ENCODE measurements at regions not wholly inside any gene's neighbourhood (a gene's known extent, or its start where the extent isn't known, plus 50 kb on each side); places are given as distances from the start of the nearest gene placed in this dataset.

DNA sequence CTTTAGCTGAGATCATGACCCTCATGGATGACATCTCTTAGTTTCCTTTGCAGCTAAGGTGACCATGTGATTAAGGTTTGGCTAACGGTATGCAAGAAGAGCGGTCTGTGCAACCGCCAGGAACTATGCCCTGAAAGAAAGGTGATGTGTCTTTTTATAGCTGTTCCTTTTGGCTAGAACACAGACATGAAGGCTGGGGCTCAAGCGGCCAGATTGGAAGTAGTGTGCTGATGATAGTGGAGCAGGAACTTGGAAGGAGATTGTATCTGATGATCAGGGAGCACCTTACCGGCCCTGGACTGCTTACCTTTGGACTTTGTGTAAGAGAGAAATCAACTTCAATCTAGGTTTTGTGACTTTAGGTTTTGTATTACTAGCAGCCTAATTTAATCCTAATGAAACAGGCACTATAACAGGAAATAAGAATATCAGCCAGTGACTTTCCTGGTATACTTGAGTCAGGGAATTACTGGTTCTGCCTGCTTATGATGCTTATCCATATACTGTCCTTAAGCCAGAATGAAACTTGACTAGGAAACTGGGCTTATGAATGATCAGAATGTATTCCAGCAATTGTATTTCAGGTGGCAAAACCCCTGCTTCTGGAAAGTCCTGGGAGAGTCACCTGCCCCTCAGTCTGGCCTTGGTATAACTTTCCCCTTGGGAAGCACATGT, 164.3 kb upstream of the LRIG1 start:
- H3K4me2 ChIP-seq (ENCODE audit: low read length), result no peak overlapping the region
- H3K27ac ChIP-seq (ENCODE audit: low read depth, low read length), result no peak overlapping the region
- ATAC-seq (no peak), DNase-seq (ENCODE audit: low read depth, low spot score) (no peak)
- H3K36me3 ChIP-seq (ENCODE audit: control insufficient read depth in 1 of 2, insufficient read depth in 2 of 2, low read length in 2 of 2), result no peaks in the 10 kb centered on the region
- intact Hi-C loops (cut with micrococcal nuclease), result no loop called here
- H4K20me1 ChIP-seq (ENCODE audit: insufficient read depth), result no peaks in the 10 kb centered on the region
- H3K9me3 ChIP-seq (ENCODE audit: control insufficient read depth in 1 of 2, insufficient read depth in 1 of 2, low read depth in 1 of 2, low read length in 2 of 2), result no peaks in the 10 kb centered on the region
- no TSS peak for BruUV-seq (replicated peaks)
- no peak overlapping the region for H3K4me3 ChIP-seq (replicated peaks in 1 of 2; ENCODE audit: low read depth in 1 of 2, low read length in 2 of 2)
- CTCF ChIA-PET, result no interaction called here
- H3K4me1 ChIP-seq (ENCODE audit: control insufficient read depth in 1 of 2, insufficient read depth in 2 of 2, low read length in 2 of 2), result no peaks in the 10 kb centered on the region
- TF ChIP-seq SP1 (IDR thresholded peaks at IDR 0.05; ENCODE audit: low read depth) (no peak), SIN3A (IDR thresholded peaks at IDR 0.05; ENCODE audit: low read depth) (no peak), EZH2 (IDR thresholded peaks at IDR 0.05) (no peak), POLR2AphosphoS5 (IDR thresholded peaks at IDR 0.05; ENCODE audit: low read depth, low read length) (no peak), JUND (IDR thresholded peaks at IDR 0.05) (no peak), SRF (IDR thresholded peaks at IDR 0.05; ENCODE audit: low read depth) (no peak), YY1 (IDR thresholded peaks at IDR 0.05; ENCODE audit: extremely low read depth, insufficient replicate concordance, low read depth, low read length) (no peak), ZFX (IDR thresholded peaks at IDR 0.05) (no peak), ZNF274 (IDR thresholded peaks at IDR 0.05; ENCODE audit: low read depth, low read length) (no peak), CBX3 (IDR thresholded peaks at IDR 0.05; ENCODE audit: low read depth) (no peak), FOSL1 (IDR thresholded peaks at IDR 0.05; ENCODE audit: low read depth) (no peak), EZH2phosphoT487 (IDR thresholded peaks at IDR 0.05; ENCODE audit: borderline replicate concordance) (no peak), TCF7L2 (IDR thresholded peaks at IDR 0.05; ENCODE audit: borderline replicate concordance, extremely low read depth, insufficient read depth, insufficient read length) (no peak), POLR2A (IDR thresholded peaks at IDR 0.05; ENCODE audit: borderline replicate concordance, extremely low read depth, insufficient read depth, insufficient read length) (no peak), RAD21 (IDR thresholded peaks at IDR 0.05; ENCODE audit: low read depth) (no peak)
- TF ChIP-seq, protein P1, sequence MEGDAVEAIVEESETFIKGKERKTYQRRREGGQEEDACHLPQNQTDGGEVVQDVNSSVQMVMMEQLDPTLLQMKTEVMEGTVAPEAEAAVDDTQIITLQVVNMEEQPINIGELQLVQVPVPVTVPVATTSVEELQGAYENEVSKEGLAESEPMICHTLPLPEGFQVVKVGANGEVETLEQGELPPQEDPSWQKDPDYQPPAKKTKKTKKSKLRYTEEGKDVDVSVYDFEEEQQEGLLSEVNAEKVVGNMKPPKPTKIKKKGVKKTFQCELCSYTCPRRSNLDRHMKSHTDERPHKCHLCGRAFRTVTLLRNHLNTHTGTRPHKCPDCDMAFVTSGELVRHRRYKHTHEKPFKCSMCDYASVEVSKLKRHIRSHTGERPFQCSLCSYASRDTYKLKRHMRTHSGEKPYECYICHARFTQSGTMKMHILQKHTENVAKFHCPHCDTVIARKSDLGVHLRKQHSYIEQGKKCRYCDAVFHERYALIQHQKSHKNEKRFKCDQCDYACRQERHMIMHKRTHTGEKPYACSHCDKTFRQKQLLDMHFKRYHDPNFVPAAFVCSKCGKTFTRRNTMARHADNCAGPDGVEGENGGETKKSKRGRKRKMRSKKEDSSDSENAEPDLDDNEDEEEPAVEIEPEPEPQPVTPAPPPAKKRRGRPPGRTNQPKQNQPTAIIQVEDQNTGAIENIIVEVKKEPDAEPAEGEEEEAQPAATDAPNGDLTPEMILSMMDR (IDR thresholded peaks at IDR 0.05 in 2 of 3, conservative IDR thresholded peaks at IDR 0.05 in 1 of 3; ENCODE audit: borderline replicate concordance in 1 of 3, insufficient read depth in 1 of 3, low read depth in 2 of 3, low read length in 2 of 3), result no peak
- TF ChIP-seq, protein P2, sequence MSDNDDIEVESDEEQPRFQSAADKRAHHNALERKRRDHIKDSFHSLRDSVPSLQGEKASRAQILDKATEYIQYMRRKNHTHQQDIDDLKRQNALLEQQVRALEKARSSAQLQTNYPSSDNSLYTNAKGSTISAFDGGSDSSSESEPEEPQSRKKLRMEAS (IDR thresholded peaks at IDR 0.05), result no peak
- TF ChIP-seq, protein P3, sequence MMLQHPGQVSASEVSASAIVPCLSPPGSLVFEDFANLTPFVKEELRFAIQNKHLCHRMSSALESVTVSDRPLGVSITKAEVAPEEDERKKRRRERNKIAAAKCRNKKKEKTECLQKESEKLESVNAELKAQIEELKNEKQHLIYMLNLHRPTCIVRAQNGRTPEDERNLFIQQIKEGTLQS (IDR thresholded peaks at IDR 0.05), result no peak
- H3K79me2 ChIP-seq (ENCODE audit: insufficient read depth, low read length), result no peaks in the 10 kb centered on the region
- H3K9me2 ChIP-seq (ENCODE audit: insufficient read depth), result no peaks in the 10 kb centered on the region
- POLR2A ChIA-PET, result no interaction called here
- RAD21 ChIA-PET (ENCODE audit: low non-redundant PET in 1 of 2, low total read pairs in 2 of 2, uncharacterized antibody in 2 of 2, unreplicated experiment in 2 of 2), result no interaction called here
- H3K9ac ChIP-seq (ENCODE audit: low read length), result no peak overlapping the region
- H3K27me3 ChIP-seq (ENCODE audit: insufficient read depth, low read length), result peaks cover 13% of the 10 kb centered on the region; the same call in 1 of the 2 replicates
- no peak overlapping the region for H2AFZ ChIP-seq (ENCODE audit: low read depth, low read length, poor library complexity, severe bottlenecking)

Measured in HCT116 (cell line).